ENCODE measurements at regions not wholly inside any gene's neighbourhood (a gene's known extent, or its start where the extent isn't known, plus 50 kb on each side); places are given as distances from the start of the nearest gene placed in this dataset.

GRCh38 chr19:5255602-5256231 lies 84.9 kb downstream of the PTPRS start:
- TF ChIP-seq CTCF (IDR thresholded peaks at IDR 0.05), result no peak

GRCh38 chr19:5254944-5255343 lies 85.7 kb downstream of the PTPRS start:
- no peak for TF ChIP-seq CTCF (IDR thresholded peaks at IDR 0.05)

- no peak for TF ChIP-seq CTCF (IDR thresholded peaks at IDR 0.05)
Observed at GRCh38 chr19:5254543-5254942, 86.1 kb downstream of the PTPRS start.

- TF ChIP-seq CTCF (IDR thresholded peaks at IDR 0.05), result no peak
Observed at GRCh38 chr19:5253406-5254110, 87.1 kb downstream of the PTPRS start.

- TF ChIP-seq CTCF (IDR thresholded peaks at IDR 0.05), result no peak
Observed at GRCh38 chr19:5251096-5252065, 89.2 kb downstream of the PTPRS start.

GRCh38 chr19:5250127-5250659 lies 90.4 kb downstream of the PTPRS start:
- TF ChIP-seq CTCF (IDR thresholded peaks at IDR 0.05), result no peak

- no peak for TF ChIP-seq CTCF (IDR thresholded peaks at IDR 0.05)
Observed at GRCh38 chr19:5249526-5249925, 91.1 kb downstream of the PTPRS start.

Measured in LNCAP (cell line).